ENCODE measurements at regions not wholly inside any gene's neighbourhood (a gene's known extent, or its start where the extent isn't known, plus 50 kb on each side); places are given as distances from the start of the nearest gene placed in this dataset.

GRCh38 chr16:13403326-13403725 lies 501.9 kb downstream of the SHISA9 start:
- Histone ChIP-seq H4K20me1 (ENCODE audit: insufficient read depth, low read length) (no peaks in the 10 kb centered on the region), H3K27me3 (ENCODE audit: control insufficient read depth in 1 of 2, insufficient read depth in 2 of 2, low read length in 2 of 2) (no peaks in the 10 kb centered on the region), H3K9ac (ENCODE audit: insufficient read depth, low read depth, low read length) (no peak overlapping the region), H3K4me3 (replicated peaks in 1 of 3; ENCODE audit: insufficient read depth in 1 of 3, low read depth in 2 of 3, low read length in 3 of 3) (no peak overlapping the region), H3K79me2 (ENCODE audit: insufficient read depth, low read length) (no peaks in the 10 kb centered on the region), H3K4me1 (ENCODE audit: insufficient read depth, low read length) (no peaks in the 10 kb centered on the region), H3K27ac (ENCODE audit: extremely low read length, insufficient read depth, low read length) (no peak overlapping the region), H2AFZ (ENCODE audit: low read length) (no peak overlapping the region), H3K4me2 (ENCODE audit: low read depth, low read length) (no peak overlapping the region), H3K9me3 (ENCODE audit: low read length) (no peaks in the 10 kb centered on the region), H3K36me3 (replicated peaks in 1 of 2; ENCODE audit: control insufficient read depth in 1 of 2, insufficient read depth in 2 of 2, low read length in 2 of 2) (no peaks in the 10 kb centered on the region)
- intact Hi-C loops (cut with micrococcal nuclease; ENCODE audit: unreplicated experiment) = no loop called here
- no TSS peak for BruUV-seq (replicated peaks)
- ChIA-PET CTCF (ENCODE audit: low intra/inter-chr PET ratio, low total read pairs) (no interaction called here), POLR2A (no interaction called here)
- TF ChIP-seq GABPB1 (CRISPR knock-in tag; IDR thresholded peaks at IDR 0.05) (no peak), ZNF543 (CRISPR knock-in tag; IDR thresholded peaks at IDR 0.05) (no peak), ZNF570 (CRISPR knock-in tag; IDR thresholded peaks at IDR 0.05; ENCODE audit: borderline replicate concordance) (no peak), HOXA3 (CRISPR knock-in tag; IDR thresholded peaks at IDR 0.05) (no peak), ZNF772 (CRISPR knock-in tag; IDR thresholded peaks at IDR 0.05) (no peak), CCDC6 (CRISPR knock-in tag; IDR thresholded peaks at IDR 0.05) (no peak), ZNF207 (IDR thresholded peaks at IDR 0.05; ENCODE audit: borderline replicate concordance) (no peak), ZBTB38 (CRISPR knock-in tag; IDR thresholded peaks at IDR 0.05) (no peak), ZNF446 (CRISPR knock-in tag; IDR thresholded peaks at IDR 0.05) (no peak), ZNF562 (CRISPR knock-in tag; IDR thresholded peaks at IDR 0.05; ENCODE audit: borderline replicate concordance) (no peak), RXRA (CRISPR knock-in tag; IDR thresholded peaks at IDR 0.05) (no peak), ELF3 (CRISPR knock-in tag; IDR thresholded peaks at IDR 0.05) (no peak), FOXJ3 (CRISPR knock-in tag; IDR thresholded peaks at IDR 0.05; ENCODE audit: borderline replicate concordance) (no peak), STAG1 (CRISPR knock-in tag; IDR thresholded peaks at IDR 0.05) (no peak), PHF5A (CRISPR knock-in tag; IDR thresholded peaks at IDR 0.05; ENCODE audit: low read depth, unreplicated experiment) (no peak), ZNF7 (CRISPR knock-in tag; IDR thresholded peaks at IDR 0.05) (no peak)
- TF ChIP-seq, protein P1, sequence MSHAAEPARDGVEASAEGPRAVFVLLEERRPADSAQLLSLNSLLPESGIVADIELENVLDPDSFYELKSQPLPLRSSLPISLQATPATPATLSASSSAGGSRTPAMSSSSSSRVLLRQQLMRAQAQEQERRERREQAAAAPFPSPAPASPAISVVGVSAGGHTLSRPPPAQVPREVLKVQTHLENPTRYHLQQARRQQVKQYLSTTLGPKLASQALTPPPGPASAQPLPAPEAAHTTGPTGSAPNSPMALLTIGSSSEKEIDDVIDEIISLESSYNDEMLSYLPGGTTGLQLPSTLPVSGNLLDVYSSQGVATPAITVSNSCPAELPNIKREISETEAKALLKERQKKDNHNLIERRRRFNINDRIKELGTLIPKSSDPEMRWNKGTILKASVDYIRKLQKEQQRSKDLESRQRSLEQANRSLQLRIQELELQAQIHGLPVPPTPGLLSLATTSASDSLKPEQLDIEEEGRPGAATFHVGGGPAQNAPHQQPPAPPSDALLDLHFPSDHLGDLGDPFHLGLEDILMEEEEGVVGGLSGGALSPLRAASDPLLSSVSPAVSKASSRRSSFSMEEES (CRISPR knock-in tag; IDR thresholded peaks at IDR 0.05) = no peak
- TF ChIP-seq, protein P2, sequence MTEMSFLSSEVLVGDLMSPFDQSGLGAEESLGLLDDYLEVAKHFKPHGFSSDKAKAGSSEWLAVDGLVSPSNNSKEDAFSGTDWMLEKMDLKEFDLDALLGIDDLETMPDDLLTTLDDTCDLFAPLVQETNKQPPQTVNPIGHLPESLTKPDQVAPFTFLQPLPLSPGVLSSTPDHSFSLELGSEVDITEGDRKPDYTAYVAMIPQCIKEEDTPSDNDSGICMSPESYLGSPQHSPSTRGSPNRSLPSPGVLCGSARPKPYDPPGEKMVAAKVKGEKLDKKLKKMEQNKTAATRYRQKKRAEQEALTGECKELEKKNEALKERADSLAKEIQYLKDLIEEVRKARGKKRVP (CRISPR knock-in tag; IDR thresholded peaks at IDR 0.05) = no peak
- ATAC-seq (no peak), DNase-seq (ENCODE audit: low spot score) (no peak), FAIRE-seq (no peak)
- in situ Hi-C loops (cut with HindIII; ENCODE audit: extremely low pct_ligation_motif_present, low pct_unique_long_range_greater_than_20kb) = no loop called here
